ENCODE measurements at regions not wholly inside any gene's neighbourhood (a gene's known extent, or its start where the extent isn't known, plus 50 kb on each side); places are given as distances from the start of the nearest gene placed in this dataset.
A peak's percentile ranks its signal among the peaks of the same experiment; 100 is the strongest.

GRCh38 chr1:71345491-71345890, 264.7 kb upstream of the ZRANB2 start:
- Mint-ChIP-seq H3K27ac (ENCODE audit: unreplicated experiment) (no peak overlapping the region), H3K4me3 (ENCODE audit: unreplicated experiment) (no peak overlapping the region), H3K4me1 (ENCODE audit: low read depth, unreplicated experiment) (no peaks in the 10 kb centered on the region), H3K9me3 (ENCODE audit: unreplicated experiment) (no peaks in the 10 kb centered on the region), H3K36me3 (ENCODE audit: unreplicated experiment) (peaks cover 5% of the 10 kb centered on the region), H3K27me3 (ENCODE audit: unreplicated experiment) (peaks cover 1% of the 10 kb centered on the region)
- DNase-seq = no peak
- no peak for TF ChIP-seq CTCF (IDR thresholded peaks at IDR 0.05; ENCODE audit: partially characterized antibody, unreplicated experiment)

- peak; percentile 10 for TF ChIP-seq CTCF (IDR thresholded peaks at IDR 0.05; ENCODE audit: partially characterized antibody, unreplicated experiment)
- no peak overlapping the region for H3K27ac Mint-ChIP-seq (ENCODE audit: unreplicated experiment)
- H3K4me3 Mint-ChIP-seq (ENCODE audit: unreplicated experiment) = no peak overlapping the region
- no peaks in the 10 kb centered on the region for H3K4me1 Mint-ChIP-seq (ENCODE audit: low read depth, unreplicated experiment)
- peaks cover 11% of the 10 kb centered on the region for H3K36me3 Mint-ChIP-seq (ENCODE audit: unreplicated experiment)
- H3K9me3 Mint-ChIP-seq (ENCODE audit: unreplicated experiment) = peaks cover 6% of the 10 kb centered on the region
- no peak for DNase-seq
- peaks cover 1% of the 10 kb centered on the region for H3K27me3 Mint-ChIP-seq (ENCODE audit: unreplicated experiment)
Measured at GRCh38 chr1:71343686-71344416, 263.0 kb upstream of the ZRANB2 start.

- peaks cover 6% of the 10 kb centered on the region for H3K9me3 Mint-ChIP-seq (ENCODE audit: unreplicated experiment)
- H3K27ac Mint-ChIP-seq (ENCODE audit: unreplicated experiment) = no peak overlapping the region
- no peak for DNase-seq
- peaks cover 16% of the 10 kb centered on the region for H3K36me3 Mint-ChIP-seq (ENCODE audit: unreplicated experiment)
- H3K4me3 Mint-ChIP-seq (ENCODE audit: unreplicated experiment) = no peak overlapping the region
- peaks cover 1% of the 10 kb centered on the region for H3K27me3 Mint-ChIP-seq (ENCODE audit: unreplicated experiment)
- H3K4me1 Mint-ChIP-seq (ENCODE audit: low read depth, unreplicated experiment) = no peaks in the 10 kb centered on the region
- no peak for TF ChIP-seq CTCF (IDR thresholded peaks at IDR 0.05; ENCODE audit: partially characterized antibody, unreplicated experiment)
Measured at GRCh38 chr1:71339238-71339637, 258.4 kb upstream of the ZRANB2 start.

GRCh38 chr1:71330991-71331390, 250.2 kb upstream of the ZRANB2 start:
- Mint-ChIP-seq H3K9me3 (ENCODE audit: unreplicated experiment) (no peaks in the 10 kb centered on the region), H3K4me1 (ENCODE audit: low read depth, unreplicated experiment) (no peaks in the 10 kb centered on the region), H3K4me3 (ENCODE audit: unreplicated experiment) (no peak overlapping the region), H3K36me3 (ENCODE audit: unreplicated experiment) (no peaks in the 10 kb centered on the region), H3K27me3 (ENCODE audit: unreplicated experiment) (no peaks in the 10 kb centered on the region), H3K27ac (ENCODE audit: unreplicated experiment) (no peak overlapping the region)
- TF ChIP-seq CTCF (IDR thresholded peaks at IDR 0.05; ENCODE audit: partially characterized antibody, unreplicated experiment) = no peak
- no peak for DNase-seq

GRCh38 chr1:71324671-71325267, 243.9 kb upstream of the ZRANB2 start:
- Mint-ChIP-seq H3K9me3 (ENCODE audit: unreplicated experiment) (peaks cover 1% of the 10 kb centered on the region), H3K4me3 (ENCODE audit: unreplicated experiment) (no peak overlapping the region), H3K27me3 (ENCODE audit: unreplicated experiment) (no peaks in the 10 kb centered on the region), H3K27ac (ENCODE audit: unreplicated experiment) (no peak overlapping the region), H3K36me3 (ENCODE audit: unreplicated experiment) (peaks cover 5% of the 10 kb centered on the region), H3K4me1 (ENCODE audit: low read depth, unreplicated experiment) (no peaks in the 10 kb centered on the region)
- no peak for TF ChIP-seq CTCF (IDR thresholded peaks at IDR 0.05; ENCODE audit: partially characterized antibody, unreplicated experiment)
- DNase-seq = no peak

Data from glutamatergic neuron (in vitro differentiated cells).